Vagina (tissue), 2 donors: ENCODE measurements at regions not wholly inside any gene's neighbourhood (a gene's known extent, or its start where the extent isn't known, plus 50 kb on each side); places are given as distances from the start of the nearest gene placed in this dataset.

ENCODE experiments used
- POLR2A ChIP-seq, 2 donors: fragments of 450-650 bp; IDR thresholded peaks; one replicate each; pipeline ENCODE4 v1.6.1; 2017; ENCODE audit warnings: antibody characterized with exemption in 2 of 2, mild to moderate bottlenecking in 2 of 2, moderate library complexity in 2 of 2
- POLR2AphosphoS5 ChIP-seq, 2 donors: sonication (generic); formaldehyde crosslinking; IDR thresholded peaks; one replicate each; pipeline ENCODE4 v1.9.0; 2017; ENCODE audit warnings: antibody characterized with exemption in 2 of 2, mild to moderate bottlenecking in 2 of 2, low read depth in 1 of 2; ENCODE audit not compliant: insufficient read depth in 1 of 2
- TF ChIP-seq, protein P1 (sequence below), 3 experiments: fragments of 450-650 bp in 2 of 3; fragments of 200-600 bp in 1 of 3; sonication (generic) in 1 of 3; IDR thresholded peaks; one replicate each; pipeline ENCODE4 v1.5.1; 2017 to 2019; ENCODE audit warnings: antibody characterized with exemption in 3 of 3, mild to moderate bottlenecking in 2 of 3, moderate library complexity in 2 of 3

DNA sequence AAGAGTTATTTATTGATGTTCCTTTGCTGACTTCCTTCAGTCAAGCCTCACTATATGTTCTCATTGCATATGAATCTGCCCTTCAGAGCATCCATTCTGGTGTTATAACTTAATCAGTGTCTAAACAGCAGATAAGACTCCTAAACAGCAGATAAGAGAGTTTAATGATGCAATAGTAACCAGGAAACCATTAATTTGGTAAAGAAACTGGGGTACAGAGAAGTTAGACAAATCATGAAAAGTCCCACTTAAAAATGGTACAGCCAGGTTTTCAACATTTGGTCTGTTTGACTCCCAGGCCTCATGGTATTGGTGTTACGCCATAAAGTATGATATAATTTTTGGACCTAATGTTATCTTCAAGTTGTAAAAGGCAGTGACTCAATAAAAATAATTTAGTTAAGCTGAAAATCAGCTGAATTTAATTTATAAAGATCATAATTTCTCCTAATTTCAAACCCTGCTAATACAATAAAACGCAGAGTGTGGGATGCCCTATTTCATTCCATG, 127.4 kb upstream of the DST start:
- TF ChIP-seq POLR2A (IDR thresholded peaks at IDR 0.05) (no peak), POLR2AphosphoS5 (IDR thresholded peaks at IDR 0.05; ENCODE audit: insufficient read depth in 1 of 2, low read depth in 1 of 2) (no peak)
- TF ChIP-seq, protein P1, sequence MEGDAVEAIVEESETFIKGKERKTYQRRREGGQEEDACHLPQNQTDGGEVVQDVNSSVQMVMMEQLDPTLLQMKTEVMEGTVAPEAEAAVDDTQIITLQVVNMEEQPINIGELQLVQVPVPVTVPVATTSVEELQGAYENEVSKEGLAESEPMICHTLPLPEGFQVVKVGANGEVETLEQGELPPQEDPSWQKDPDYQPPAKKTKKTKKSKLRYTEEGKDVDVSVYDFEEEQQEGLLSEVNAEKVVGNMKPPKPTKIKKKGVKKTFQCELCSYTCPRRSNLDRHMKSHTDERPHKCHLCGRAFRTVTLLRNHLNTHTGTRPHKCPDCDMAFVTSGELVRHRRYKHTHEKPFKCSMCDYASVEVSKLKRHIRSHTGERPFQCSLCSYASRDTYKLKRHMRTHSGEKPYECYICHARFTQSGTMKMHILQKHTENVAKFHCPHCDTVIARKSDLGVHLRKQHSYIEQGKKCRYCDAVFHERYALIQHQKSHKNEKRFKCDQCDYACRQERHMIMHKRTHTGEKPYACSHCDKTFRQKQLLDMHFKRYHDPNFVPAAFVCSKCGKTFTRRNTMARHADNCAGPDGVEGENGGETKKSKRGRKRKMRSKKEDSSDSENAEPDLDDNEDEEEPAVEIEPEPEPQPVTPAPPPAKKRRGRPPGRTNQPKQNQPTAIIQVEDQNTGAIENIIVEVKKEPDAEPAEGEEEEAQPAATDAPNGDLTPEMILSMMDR (IDR thresholded peaks at IDR 0.05) = no peak
